Caco-2 (cell line): ENCODE measurements at regions not wholly inside any gene's neighbourhood (a gene's known extent, or its start where the extent isn't known, plus 50 kb on each side); places are given as distances from the start of the nearest gene placed in this dataset.

Source experiments
- BruUV-seq: library from RNA; stranded (reverse); fragments of 400-500 nt; replicated peaks from 2 replicates; lab custom pipeline; 2021; lab: Mats Ljungman, UMichigan
- CTCF ChIA-PET: fragments of 300-600 bp; sonication (Branson Sonifier 250); formaldehyde crosslinking; loops from one replicate; lab custom pipeline; 2022; ENCODE audit warnings: antibody characterized with exemption; lab: Charles Lee
- POLR2A ChIA-PET: fragments of 300-600 bp; sonication (Branson Sonifier 250); formaldehyde crosslinking; loops from one replicate; lab custom pipeline; 2022; ENCODE audit warnings: antibody characterized with exemption; lab: Charles Lee
- DNase-seq, 2 experiments: peaks; one replicate each; pipeline versions ENCODE4 v3.0.0 to v3.0.0-alpha.2; 2020 to 2022
- H3K27me3 ChIP-seq: replicated peaks from 2 replicates; pipeline ENCODE4 v1.6.0; 2011; ENCODE audit warnings: low read length; ENCODE audit not compliant: control insufficient read depth, insufficient read depth
- H3K36me3 ChIP-seq: 2 replicates; pipeline ENCODE4 v1.5.1; 2011; ENCODE audit warnings: low read length; ENCODE audit not compliant: control insufficient read depth, insufficient read depth
- H3K4me1 ChIP-seq: fragments of 250-450 bp; sonication (Bioruptor Pico); 2 replicates; pipeline ENCODE4 v1.5.1; 2020; ENCODE audit warnings: mild to moderate bottlenecking
- H3K4me3 ChIP-seq: 2 replicates; pipeline ENCODE4 v1.5.1; 2011; ENCODE audit warnings: low read depth, mild to moderate bottlenecking, control low read depth, low read length
- H3K9me3 ChIP-seq: fragments of 250-450 bp; sonication (Bioruptor Pico); 2 replicates; pipeline ENCODE4 v1.5.1; 2020; ENCODE audit warnings: mild to moderate bottlenecking, moderate library complexity
- H3K27ac Mint-ChIP-seq: one replicate; pipeline ENCODE4 v1.8.0; 2022; ENCODE audit warnings: mixed read lengths; ENCODE audit not compliant: unreplicated experiment
- H3K27me3 Mint-ChIP-seq: one replicate; pipeline ENCODE4 v1.8.0; 2022; ENCODE audit warnings: mixed read lengths; ENCODE audit not compliant: insufficient read depth, unreplicated experiment
- H3K36me3 Mint-ChIP-seq: one replicate; pipeline ENCODE4 v1.8.0; 2022; ENCODE audit warnings: mild to moderate bottlenecking, mixed read lengths; ENCODE audit not compliant: insufficient read depth, unreplicated experiment
- H3K4me1 Mint-ChIP-seq: one replicate; pipeline ENCODE4 v1.8.0; 2022; ENCODE audit warnings: low read depth, mixed read lengths; ENCODE audit not compliant: unreplicated experiment
- H3K4me3 Mint-ChIP-seq: one replicate; pipeline ENCODE4 v1.8.0; 2022; ENCODE audit warnings: mild to moderate bottlenecking, moderate library complexity, mixed read lengths; ENCODE audit not compliant: unreplicated experiment
- H3K9me3 Mint-ChIP-seq: one replicate; pipeline ENCODE4 v1.8.0; 2022; ENCODE audit warnings: mixed read lengths; ENCODE audit not compliant: unreplicated experiment
- CTCF ChIP-seq, 2 experiments: fragments of 200-600 bp in 1 of 2; IDR thresholded peaks; 1 replicate in 1 of 2; 2 replicates in 1 of 2; pipeline versions ENCODE4 v1.5.1 to v1.8.0; 2011 to 2022; ENCODE audit warnings: antibody characterized with exemption in 1 of 2, control low read depth in 1 of 2, inconsistent platforms in 1 of 2, low read depth in 1 of 2, low read length in 1 of 2, mild to moderate bottlenecking in 1 of 2, moderate library complexity in 1 of 2; ENCODE audit not compliant: insufficient read depth in 1 of 2, severe bottlenecking in 1 of 2, unreplicated experiment in 1 of 2
- intact Hi-C: fragments of 100-400 bp; cut with micrococcal nuclease; formaldehyde crosslinking; loops from one replicate; pipeline ENCODE4 v1.10.0; 2022; ENCODE audit not compliant: unreplicated experiment

- Mint-ChIP-seq H3K27ac (no peak overlapping the region), H3K4me1 (no peaks in the 10 kb centered on the region), H3K27me3 (peaks cover under 1% of the 10 kb centered on the region), H3K9me3 (no peaks in the 10 kb centered on the region), H3K36me3 (no peaks in the 10 kb centered on the region), H3K4me3 (no peak overlapping the region)
- TF ChIP-seq CTCF (IDR thresholded peaks at IDR 0.05; ENCODE audit: insufficient read depth in 1 of 2, low read depth in 1 of 2, low read length in 1 of 2, severe bottlenecking in 1 of 2, unreplicated experiment in 1 of 2): no peak
- Histone ChIP-seq H3K9me3 (no peaks in the 10 kb centered on the region), H3K27me3 (no peaks in the 10 kb centered on the region; the same call in 1 of the 2 replicates), H3K4me1 (no peaks in the 10 kb centered on the region), H3K4me3 (no peak overlapping the region), H3K36me3 (no peaks in the 10 kb centered on the region)
- ChIA-PET CTCF (no interaction called here), POLR2A (no interaction called here)
- BruUV-seq: no TSS peak
- DNase-seq: no peak
- intact Hi-C loops: no loop called here
Observed at GRCh38 chr7:42747044-42747443, 164.8 kb downstream of the C7orf25 start.

DNA sequence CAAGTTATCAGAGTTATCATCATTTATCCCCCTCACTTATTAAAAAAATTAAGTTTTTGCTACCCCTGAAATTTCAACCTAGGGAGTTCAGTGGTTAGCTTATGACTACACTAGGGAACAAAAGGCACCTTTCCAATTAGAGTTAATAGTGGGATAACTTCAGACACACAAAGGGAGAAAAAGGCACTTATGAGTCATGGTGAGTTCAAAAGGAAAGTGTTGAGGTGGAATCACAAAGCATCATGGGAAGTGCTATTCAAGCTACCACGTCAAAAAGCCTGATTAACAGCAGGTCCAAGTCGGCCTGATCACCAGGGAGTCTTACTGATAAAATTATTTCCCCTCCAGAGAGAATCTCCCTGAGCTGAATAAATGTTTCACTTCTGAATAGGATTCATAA lies 165.7 kb downstream of the C7orf25 start:
- Histone ChIP-seq H3K36me3 (no peaks in the 10 kb centered on the region), H3K4me1 (no peaks in the 10 kb centered on the region), H3K27me3 (no peaks in the 10 kb centered on the region; the same call in 1 of the 2 replicates), H3K4me3 (no peak overlapping the region), H3K9me3 (no peaks in the 10 kb centered on the region)
- H3K27me3 Mint-ChIP-seq: no peaks in the 10 kb centered on the region
- TF ChIP-seq CTCF (IDR thresholded peaks at IDR 0.05; ENCODE audit: insufficient read depth in 1 of 2, low read depth in 1 of 2, low read length in 1 of 2, severe bottlenecking in 1 of 2, unreplicated experiment in 1 of 2): no peak
- intact Hi-C loops: no loop called here
- CTCF ChIA-PET: no interaction called here
- BruUV-seq: no TSS peak
- no peak overlapping the region for H3K4me3 Mint-ChIP-seq
- H3K27ac Mint-ChIP-seq: no peak overlapping the region
- no peak for DNase-seq
- no peaks in the 10 kb centered on the region for H3K36me3 Mint-ChIP-seq
- no peaks in the 10 kb centered on the region for H3K9me3 Mint-ChIP-seq
- POLR2A ChIA-PET: no interaction called here
- no peaks in the 10 kb centered on the region for H3K4me1 Mint-ChIP-seq

- Mint-ChIP-seq H3K27me3 (no peaks in the 10 kb centered on the region), H3K9me3 (no peaks in the 10 kb centered on the region), H3K36me3 (no peaks in the 10 kb centered on the region), H3K4me1 (no peaks in the 10 kb centered on the region), H3K27ac (no peak overlapping the region), H3K4me3 (no peak overlapping the region)
- intact Hi-C loops: no loop called here
- H3K4me1 ChIP-seq: no peaks in the 10 kb centered on the region
- peak; percentile 46 to 51 for DNase-seq
- BruUV-seq: no TSS peak
- H3K36me3 ChIP-seq: no peaks in the 10 kb centered on the region
- no peak overlapping the region for H3K4me3 ChIP-seq
- no peaks in the 10 kb centered on the region for H3K9me3 ChIP-seq
- ChIA-PET CTCF (no interaction called here), POLR2A (no interaction called here)
- peak; percentile 77 to 78 for TF ChIP-seq CTCF (IDR thresholded peaks at IDR 0.05; ENCODE audit: insufficient read depth in 1 of 2, low read depth in 1 of 2, low read length in 1 of 2, severe bottlenecking in 1 of 2, unreplicated experiment in 1 of 2)
- H3K27me3 ChIP-seq: no peaks in the 10 kb centered on the region
Observed at GRCh38 chr7:42745357-42746059, 166.4 kb downstream of the C7orf25 start.
